ENCODE measurements at regions not wholly inside any gene's neighbourhood (a gene's known extent, or its start where the extent isn't known, plus 50 kb on each side); places are given as distances from the start of the nearest gene placed in this dataset.

DNA sequence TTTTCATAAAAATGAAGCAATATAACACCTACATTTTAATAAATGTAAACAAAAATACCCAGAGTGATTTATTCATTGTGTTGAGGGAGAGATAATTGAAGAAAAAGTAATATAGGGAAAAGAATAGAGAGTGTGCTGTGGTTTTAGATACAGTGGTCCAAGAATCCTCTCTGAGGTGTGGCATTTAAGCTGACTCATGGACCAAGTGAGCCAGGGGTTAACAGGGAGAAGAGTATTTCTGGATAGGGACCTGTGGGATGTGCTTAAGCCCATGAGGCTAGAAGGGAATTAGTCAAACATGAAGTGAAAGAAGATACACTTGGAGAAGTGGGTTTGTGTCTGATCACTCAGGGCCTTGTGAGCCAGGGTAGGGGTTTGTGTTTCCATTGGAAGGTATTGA is 680.7 kb upstream of the GRM7 start:
- DNase-seq (ENCODE audit: low read depth), result no peak
- no peak for TF ChIP-seq CTCF (IDR thresholded peaks at IDR 0.05; ENCODE audit: low read length, missing control alignments)
- H3K4me3 ChIP-seq (replicated peaks; ENCODE audit: low read depth, low read length), result no peak overlapping the region

DNA sequence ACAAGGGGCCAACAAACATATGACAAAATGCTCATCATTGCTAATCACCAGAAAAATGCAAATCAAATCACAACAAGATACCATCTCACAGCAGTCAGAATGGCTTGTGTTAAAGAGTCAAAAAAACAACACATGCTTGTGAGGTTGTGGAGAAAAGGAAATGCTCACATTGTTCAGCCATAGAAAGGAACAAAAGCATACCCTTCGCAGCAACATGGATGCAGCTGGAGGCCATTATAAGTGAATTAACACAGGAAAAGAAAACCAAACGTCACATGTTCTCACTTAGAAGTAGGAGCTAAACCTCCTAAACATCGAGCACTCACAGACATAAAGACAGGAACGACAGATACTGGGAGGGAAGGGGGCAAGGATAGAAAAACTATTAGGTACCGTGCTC is 678.4 kb upstream of the GRM7 start:
- TF ChIP-seq CTCF (IDR thresholded peaks at IDR 0.05; ENCODE audit: low read length, missing control alignments), result no peak
- no peak for DNase-seq (ENCODE audit: low read depth)
- no peak overlapping the region for H3K4me3 ChIP-seq (replicated peaks; ENCODE audit: low read depth, low read length)

- H3K4me3 ChIP-seq (replicated peaks; ENCODE audit: low read depth, low read length), result no peak overlapping the region
- no peak for TF ChIP-seq CTCF (IDR thresholded peaks at IDR 0.05; ENCODE audit: low read length, missing control alignments)
- no peak for DNase-seq (ENCODE audit: low read depth)
Observed at GRCh38 chr3:6182909-6183308, 678.0 kb upstream of the GRM7 start.

GRCh38 chr3:6189384-6189783 is 671.5 kb upstream of the GRM7 start:
- H3K4me3 ChIP-seq (replicated peaks; ENCODE audit: low read depth, low read length), result no peak overlapping the region
- no peak for DNase-seq (ENCODE audit: low read depth)
- TF ChIP-seq CTCF (IDR thresholded peaks at IDR 0.05; ENCODE audit: low read length, missing control alignments), result no peak

DNA sequence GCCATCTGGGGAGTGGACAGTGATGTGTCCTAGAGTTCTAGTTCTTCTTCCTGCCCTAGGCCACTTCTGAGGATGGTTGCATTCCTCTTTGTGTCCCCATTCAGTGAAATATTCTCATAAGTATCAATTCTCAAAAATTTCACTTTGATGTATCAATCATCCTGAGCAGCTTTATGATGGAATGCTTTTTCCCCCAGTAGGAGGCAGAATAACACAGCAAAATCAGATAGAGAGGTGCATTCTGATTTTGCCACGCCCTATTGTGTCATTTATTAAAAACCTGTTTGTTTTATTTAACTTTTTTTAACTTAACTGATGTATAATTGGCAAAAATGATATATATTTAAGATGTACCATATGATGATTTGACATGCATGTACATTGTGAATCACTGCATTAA is 656.0 kb upstream of the GRM7 start:
- no peak for TF ChIP-seq CTCF (IDR thresholded peaks at IDR 0.05; ENCODE audit: low read length, missing control alignments)
- DNase-seq (ENCODE audit: low read depth), result no peak
- no peak overlapping the region for H3K4me3 ChIP-seq (replicated peaks; ENCODE audit: low read depth, low read length)

GRCh38 chr3:6216135-6217026 is 644.5 kb upstream of the GRM7 start:
- H3K4me3 ChIP-seq (replicated peaks; ENCODE audit: low read depth, low read length), result no peak overlapping the region
- no peak for DNase-seq (ENCODE audit: low read depth)
- TF ChIP-seq CTCF (IDR thresholded peaks at IDR 0.05; ENCODE audit: low read length, missing control alignments), result no peak

DNA sequence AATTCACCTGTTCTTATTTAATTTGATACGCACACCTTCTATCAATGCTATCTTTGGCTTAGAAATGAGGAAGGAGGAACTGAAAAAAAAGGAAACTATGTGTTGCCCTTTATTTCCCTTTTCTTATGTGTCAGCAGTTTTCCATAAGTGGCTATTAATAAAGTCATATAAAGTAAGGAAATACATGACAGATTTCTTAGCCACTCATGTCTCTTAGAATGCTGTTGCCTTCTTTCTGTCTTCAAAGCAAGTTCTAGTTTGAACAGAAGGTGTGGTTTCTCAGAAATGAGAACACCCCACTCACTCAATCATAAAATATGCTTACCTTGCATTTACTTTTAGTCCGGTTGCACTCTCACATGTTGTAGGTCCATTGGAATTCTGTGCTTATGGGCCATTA is 640.5 kb upstream of the GRM7 start:
- no peak overlapping the region for H3K4me3 ChIP-seq (replicated peaks; ENCODE audit: low read depth, low read length)
- DNase-seq (ENCODE audit: low read depth), result no peak
- no peak for TF ChIP-seq CTCF (IDR thresholded peaks at IDR 0.05; ENCODE audit: low read length, missing control alignments)
